Small intestine (tissue), 7 donors: ENCODE measurements at regions not wholly inside any gene's neighbourhood (a gene's known extent, or its start where the extent isn't known, plus 50 kb on each side); places are given as distances from the start of the nearest gene placed in this dataset.

Experiments
- DNase-seq, 2 donors: peaks; one replicate each; pipeline versions ENCODE4 v3.0.0 to v3.0.0-alpha.2; 2013
- FAIRE-seq: peaks from 2 replicates; lab custom pipeline; 2012; peaks lifted over from hg19 to GRCh38; lab: Jason Lieb, UNC
- H3K27ac ChIP-seq, 3 donors: one replicate each; pipeline ENCODE4 v1.5.1; 2013; ENCODE audit warnings: low read length in 2 of 3, mild to moderate bottlenecking in 2 of 3, control low read depth in 1 of 3, inconsistent platforms in 1 of 3, low read depth in 1 of 3, moderate library complexity in 1 of 3
- H3K27me3 ChIP-seq, 3 donors: one replicate each; pipeline ENCODE4 v1.6.1; 2013; ENCODE audit warnings: low read length in 3 of 3, inconsistent platforms in 1 of 3; ENCODE audit not compliant: control insufficient read depth in 3 of 3, insufficient read depth in 3 of 3
- H3K36me3 ChIP-seq, 3 donors: one replicate each; pipeline ENCODE4 v1.6.1; 2013; ENCODE audit warnings: low read length in 3 of 3, inconsistent platforms in 1 of 3, low read depth in 1 of 3, mild to moderate bottlenecking in 1 of 3, moderate library complexity in 1 of 3; ENCODE audit not compliant: control insufficient read depth in 3 of 3, insufficient read depth in 2 of 3
- H3K4me1 ChIP-seq, 3 donors: one replicate each; pipeline ENCODE4 v1.6.1; 2013; ENCODE audit warnings: low read length in 2 of 3, inconsistent platforms in 1 of 3, low read depth in 1 of 3, mild to moderate bottlenecking in 1 of 3, moderate library complexity in 1 of 3; ENCODE audit not compliant: control insufficient read depth in 3 of 3, insufficient read depth in 2 of 3
- H3K4me3 ChIP-seq, 3 donors: one replicate each; pipeline ENCODE4 v1.5.1; 2013; ENCODE audit warnings: low read length in 3 of 3, control low read depth in 1 of 3, inconsistent platforms in 1 of 3, low read depth in 1 of 3, mild to moderate bottlenecking in 1 of 3, moderate library complexity in 1 of 3
- H3K9me3 ChIP-seq, 2 donors: one replicate each; pipeline ENCODE4 v1.6.1; 2013; ENCODE audit warnings: low read depth in 1 of 2, low read length in 1 of 2; ENCODE audit not compliant: control insufficient read depth in 2 of 2, insufficient read depth in 1 of 2
- WGBS, 3 donors: extraction: QIAGEN DNeasy Blood & Tissue Kit; methylation state at CpG; one replicate each; pipeline ENCODE4 v1.1.7; 2013; 5-methylcytosine and 5-hydroxymethylcytosine counted together
- donor health status: healthy with polysubstance abuse.
- donor health status: control.
- donor health status: control.
- donor health status: Bipolar disorder and iron deficiency.
- donor health status: healthy.

GRCh38 chr10:83205861-83206260, 933.4 kb upstream of the GHITM start:
- DNase-seq (no peak), FAIRE-seq (no peak)
- no peaks in the 10 kb centered on the region for H3K36me3 ChIP-seq
- H3K27me3 ChIP-seq = no peaks in the 10 kb centered on the region
- H3K27ac ChIP-seq = no peak overlapping the region
- no peaks in the 10 kb centered on the region for H3K9me3 ChIP-seq
- no peak overlapping the region for H3K4me3 ChIP-seq
- WGBS, 3 donors = 43 to 57% (median 52%) methylated on average over 2 of the region's 2 CpGs
- no peaks in the 10 kb centered on the region for H3K4me1 ChIP-seq

- WGBS, 3 donors = 71 to 82% (median 71%) methylated on average over 3 of the region's 3 CpGs
- Histone ChIP-seq H3K27me3 (no peaks in the 10 kb centered on the region), H3K4me3 (no peak overlapping the region), H3K4me1 (no peaks in the 10 kb centered on the region), H3K36me3 (no peaks in the 10 kb centered on the region), H3K27ac (no peak overlapping the region), H3K9me3 (no peaks in the 10 kb centered on the region)
- no peak for DNase-seq
- no peak for FAIRE-seq
Measured at GRCh38 chr10:83212632-83213334, 926.5 kb upstream of the GHITM start.

- DNase-seq (no peak), FAIRE-seq (no peak)
- H3K36me3 ChIP-seq = no peaks in the 10 kb centered on the region
- no peaks in the 10 kb centered on the region for H3K27me3 ChIP-seq
- no peaks in the 10 kb centered on the region for H3K9me3 ChIP-seq
- H3K27ac ChIP-seq = no peak overlapping the region
- 86 to 89% (median 88%) methylated on average over 5 of the region's 5 CpGs for WGBS, 3 donors
- H3K4me1 ChIP-seq = no peaks in the 10 kb centered on the region
- H3K4me3 ChIP-seq = no peak overlapping the region
Measured at GRCh38 chr10:83214136-83214535, 925.2 kb upstream of the GHITM start.

GRCh38 chr10:83218205-83218604, 921.1 kb upstream of the GHITM start:
- DNase-seq (no peak), FAIRE-seq (no peak)
- Histone ChIP-seq H3K4me1 (no peaks in the 10 kb centered on the region), H3K27ac (no peak overlapping the region), H3K9me3 (no peaks in the 10 kb centered on the region), H3K27me3 (no peaks in the 10 kb centered on the region), H3K36me3 (no peaks in the 10 kb centered on the region), H3K4me3 (no peak overlapping the region)
- 75 to 84% (median 80%) methylated on average over 5 of the region's 5 CpGs for WGBS, 3 donors

GRCh38 chr10:83222300-83222699, 917.0 kb upstream of the GHITM start:
- H3K4me3 ChIP-seq = no peak overlapping the region
- no peaks in the 10 kb centered on the region for H3K4me1 ChIP-seq
- DNase-seq = no peak
- no peak overlapping the region for H3K27ac ChIP-seq
- no peaks in the 10 kb centered on the region for H3K9me3 ChIP-seq
- FAIRE-seq = no peak
- H3K36me3 ChIP-seq = no peaks in the 10 kb centered on the region
- WGBS, 3 donors = 75 to 86% (median 76%) methylated on average over 6 of the region's 6 CpGs
- H3K27me3 ChIP-seq = no peaks in the 10 kb centered on the region

GRCh38 chr10:83222832-83223742, 916.2 kb upstream of the GHITM start:
- Histone ChIP-seq H3K27me3 (no peaks in the 10 kb centered on the region), H3K9me3 (no peaks in the 10 kb centered on the region), H3K4me1 (no peaks in the 10 kb centered on the region), H3K36me3 (no peaks in the 10 kb centered on the region), H3K27ac (no peak overlapping the region), H3K4me3 (no peak overlapping the region)
- WGBS, 3 donors = 77 to 82% (median 82%) methylated on average over 25 of the region's 25 CpGs
- FAIRE-seq (no peak), DNase-seq (no peak)

- Histone ChIP-seq H3K27me3 (no peaks in the 10 kb centered on the region), H3K36me3 (no peaks in the 10 kb centered on the region), H3K27ac (no peak overlapping the region), H3K4me3 (no peak overlapping the region), H3K4me1 (no peaks in the 10 kb centered on the region), H3K9me3 (no peaks in the 10 kb centered on the region)
- no peak for FAIRE-seq
- DNase-seq = no peak
- 60 to 78% (median 62%) methylated on average over 4 of the region's 4 CpGs for whole genome bisulfite sequencing, 3 donors
Measured at GRCh38 chr10:83225781-83226180, 913.5 kb upstream of the GHITM start.

GRCh38 chr10:83229991-83230390, 909.3 kb upstream of the GHITM start:
- DNase-seq (no peak), FAIRE-seq (no peak)
- H3K27me3 ChIP-seq = no peaks in the 10 kb centered on the region
- H3K27ac ChIP-seq = no peak overlapping the region
- no peaks in the 10 kb centered on the region for H3K36me3 ChIP-seq
- H3K4me1 ChIP-seq = no peaks in the 10 kb centered on the region
- no peaks in the 10 kb centered on the region for H3K9me3 ChIP-seq
- H3K4me3 ChIP-seq = no peak overlapping the region
- 75 to 85% (median 80%) methylated on average over 8 of the region's 8 CpGs for WGBS, 3 donors
